ENCODE measurements at regions not wholly inside any gene's neighbourhood (a gene's known extent, or its start where the extent isn't known, plus 50 kb on each side); places are given as distances from the start of the nearest gene placed in this dataset.
A peak's percentile ranks its signal among the peaks of the same experiment; 100 is the strongest.

DNA sequence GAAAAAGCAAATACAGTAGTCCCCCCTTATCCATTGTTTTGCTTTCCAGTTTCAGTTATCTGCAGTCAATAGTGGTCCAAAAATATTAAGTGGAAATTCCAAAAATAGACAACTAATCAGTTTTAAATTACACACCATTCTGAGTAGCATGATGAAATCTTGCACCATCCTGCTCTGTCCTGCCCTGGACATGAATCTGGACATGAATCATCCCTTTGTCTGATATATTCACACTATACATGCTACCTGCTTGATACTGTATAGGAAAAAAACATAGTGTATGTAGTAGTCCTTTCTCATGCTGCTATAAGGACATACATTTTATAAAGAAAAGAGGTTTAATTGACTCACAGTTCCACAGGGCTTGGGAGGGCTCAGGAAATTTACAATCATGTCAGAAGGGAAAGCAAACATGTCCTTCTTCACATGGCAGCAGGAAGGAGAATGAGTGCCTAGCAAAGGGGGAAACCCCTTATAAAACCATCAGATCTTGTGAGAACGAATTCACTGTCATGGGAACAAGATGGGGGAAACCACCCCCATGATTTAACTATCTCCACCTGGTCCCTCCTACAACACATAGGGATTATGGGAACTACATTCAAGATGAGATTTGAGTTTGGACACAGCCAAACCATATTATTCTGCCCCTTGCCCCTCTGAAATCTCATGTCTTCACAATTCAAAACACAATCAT is 153.9 kb downstream of the ARRDC3 start:
- CTCF ChIA-PET: interaction anchor here (1.0 to 3.7 kb wide), 4 partner anchors 36 to 157 kb away, joined by 3 to 47 read pairs (median 4); partner anchors contain the start of gene ARRDC3

DNA sequence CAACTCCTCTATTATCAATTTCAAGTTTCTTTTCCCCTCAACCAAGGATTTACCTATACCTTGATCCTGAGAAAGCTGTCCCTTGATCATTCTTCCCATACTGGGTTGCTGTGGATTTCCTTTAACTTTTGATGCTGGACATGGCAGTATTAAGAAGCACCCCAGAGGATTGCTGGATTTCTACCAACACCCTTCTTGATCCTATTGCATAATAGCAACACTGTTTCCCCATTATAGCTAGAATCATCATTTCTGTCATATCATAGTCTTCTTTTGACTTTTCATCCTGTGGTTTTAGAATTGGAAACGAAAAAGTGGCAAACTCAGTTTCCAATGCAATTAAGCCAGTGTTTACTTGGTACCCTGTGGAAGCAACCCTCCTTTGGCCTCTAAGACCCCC is 154.9 kb downstream of the ARRDC3 start:
- peaks cover 0 to 6% (median 0%) of the 10 kb centered on the region in 5 experiments for H3K9me3 ChIP-seq (ENCODE audit: control extremely low read depth in 1 of 5, control insufficient read depth in 4 of 5, insufficient read depth in 2 of 5, low read depth in 1 of 5, low read length in 4 of 5)
- POLR2A ChIA-PET: no interaction called here
- WGBS (ENCODE audit: insufficient coverage): 88% methylated on average over 1 of the region's 1 CpG

More for the DNA sequence above, 153.9 kb downstream of the ARRDC3 start:
- POLR2A ChIA-PET: no interaction called here
- no peak overlapping the region for H3K27ac ChIP-seq (ENCODE audit: insufficient read depth in 1 of 2, low read depth in 1 of 2, low read length in 2 of 2, poor library complexity in 1 of 2, severe bottlenecking in 2 of 2)
- no peaks in the 10 kb centered on the region for H3K36me3 ChIP-seq (ENCODE audit: control insufficient read depth in 4 of 4, insufficient read depth in 4 of 4, low read length in 3 of 4)
- H3K4me3 ChIP-seq (ENCODE audit: control insufficient read depth in 1 of 7, extremely low read depth in 1 of 7, insufficient read depth in 4 of 7, low read depth in 2 of 7, low read length in 6 of 7): no peak overlapping the region
- no peak for DNase-seq
- H3K9me3 ChIP-seq (ENCODE audit: control extremely low read depth in 1 of 5, control insufficient read depth in 4 of 5, insufficient read depth in 2 of 5, low read depth in 1 of 5, low read length in 4 of 5): peaks cover 0 to 6% (median 0%) of the 10 kb centered on the region in 5 experiments
- WGBS (ENCODE audit: insufficient coverage): no CpG with 5 or more reads among the region's 1 CpG
- no peaks in the 10 kb centered on the region for H3K27me3 ChIP-seq (replicated peaks in 2 of 5; ENCODE audit: control insufficient read depth in 4 of 5, insufficient read depth in 5 of 5, low read length in 4 of 5)
- peaks cover 0 to 2% (median 0%) of the 10 kb centered on the region in 4 experiments for H3K4me1 ChIP-seq (ENCODE audit: control extremely low read depth in 1 of 4, control insufficient read depth in 4 of 4, insufficient read depth in 4 of 4, low read length in 3 of 4)

GRCh38 chr5:91225848-91226686 is 157.1 kb downstream of the ARRDC3 start:
- WGBS (ENCODE audit: insufficient coverage): 78% methylated on average over 7 of the region's 10 CpGs
- POLR2A ChIA-PET: no interaction called here
- H3K4me3 ChIP-seq (ENCODE audit: control insufficient read depth in 1 of 7, extremely low read depth in 1 of 7, insufficient read depth in 4 of 7, low read depth in 2 of 7, low read length in 6 of 7): no peak overlapping the region
- no peaks in the 10 kb centered on the region for H3K36me3 ChIP-seq (ENCODE audit: control insufficient read depth in 4 of 4, insufficient read depth in 4 of 4, low read length in 3 of 4)
- CTCF ChIA-PET: interaction anchor here (0.7 to 3.7 kb wide), 6 partner anchors 11 to 294 kb away, joined by 3 to 47 read pairs (median 4); partner anchors contain the start of gene ARRDC3
- peaks cover 0 to 2% (median 0%) of the 10 kb centered on the region in 4 experiments for H3K4me1 ChIP-seq (ENCODE audit: control extremely low read depth in 1 of 4, control insufficient read depth in 4 of 4, insufficient read depth in 4 of 4, low read length in 3 of 4)
- DNase-seq: peak; percentile 18 to 35 (median 31)
- peaks cover 0 to 6% (median 0%) of the 10 kb centered on the region in 5 experiments for H3K9me3 ChIP-seq (ENCODE audit: control extremely low read depth in 1 of 5, control insufficient read depth in 4 of 5, insufficient read depth in 2 of 5, low read depth in 1 of 5, low read length in 4 of 5)
- no peak overlapping the region for H3K27ac ChIP-seq (ENCODE audit: insufficient read depth in 1 of 2, low read depth in 1 of 2, low read length in 2 of 2, poor library complexity in 1 of 2, severe bottlenecking in 2 of 2)
- H3K27me3 ChIP-seq (replicated peaks in 2 of 5; ENCODE audit: control insufficient read depth in 4 of 5, insufficient read depth in 5 of 5, low read length in 4 of 5): no peaks in the 10 kb centered on the region

More for the DNA sequence above, 154.9 kb downstream of the ARRDC3 start:
- Histone ChIP-seq H3K4me3 (ENCODE audit: control insufficient read depth in 1 of 7, extremely low read depth in 1 of 7, insufficient read depth in 4 of 7, low read depth in 2 of 7, low read length in 6 of 7) (no peak overlapping the region), H3K4me1 (ENCODE audit: control extremely low read depth in 1 of 4, control insufficient read depth in 4 of 4, insufficient read depth in 4 of 4, low read length in 3 of 4) (peaks cover 0 to 2% (median 0%) of the 10 kb centered on the region in 4 experiments), H3K36me3 (ENCODE audit: control insufficient read depth in 4 of 4, insufficient read depth in 4 of 4, low read length in 3 of 4) (no peaks in the 10 kb centered on the region), H3K27me3 (replicated peaks in 2 of 5; ENCODE audit: control insufficient read depth in 4 of 5, insufficient read depth in 5 of 5, low read length in 4 of 5) (no peaks in the 10 kb centered on the region), H3K27ac (ENCODE audit: insufficient read depth in 1 of 2, low read depth in 1 of 2, low read length in 2 of 2, poor library complexity in 1 of 2, severe bottlenecking in 2 of 2) (no peak overlapping the region)
- no peak for DNase-seq
- CTCF ChIA-PET: interaction anchor here (1.0 to 3.7 kb wide), 5 partner anchors 14 to 296 kb away, joined by 3 to 47 read pairs (median 3); partner anchors contain the start of gene ARRDC3

GRCh38 chr5:91224969-91225368 is 158.1 kb downstream of the ARRDC3 start:
- Histone ChIP-seq H3K36me3 (ENCODE audit: control insufficient read depth in 4 of 4, insufficient read depth in 4 of 4, low read length in 3 of 4) (no peaks in the 10 kb centered on the region), H3K4me1 (ENCODE audit: control extremely low read depth in 1 of 4, control insufficient read depth in 4 of 4, insufficient read depth in 4 of 4, low read length in 3 of 4) (no peaks in the 10 kb centered on the region), H3K9me3 (ENCODE audit: control extremely low read depth in 1 of 5, control insufficient read depth in 4 of 5, insufficient read depth in 2 of 5, low read depth in 1 of 5, low read length in 4 of 5) (peaks cover 0 to 6% (median 0%) of the 10 kb centered on the region in 5 experiments), H3K27ac (ENCODE audit: insufficient read depth in 1 of 2, low read depth in 1 of 2, low read length in 2 of 2, poor library complexity in 1 of 2, severe bottlenecking in 2 of 2) (no peak overlapping the region), H3K4me3 (ENCODE audit: control insufficient read depth in 1 of 7, extremely low read depth in 1 of 7, insufficient read depth in 4 of 7, low read depth in 2 of 7, low read length in 6 of 7) (no peak overlapping the region), H3K27me3 (replicated peaks in 2 of 5; ENCODE audit: control insufficient read depth in 4 of 5, insufficient read depth in 5 of 5, low read length in 4 of 5) (no peaks in the 10 kb centered on the region)
- WGBS (ENCODE audit: insufficient coverage): no CpG with 5 or more reads among the region's 2 CpGs
- DNase-seq: no peak
- CTCF ChIA-PET: interaction anchor here (2.9 kb wide), 1 partner anchor 160 kb away, joined by 27 read pairs; no protein-coding TSS in a partner anchor
- POLR2A ChIA-PET: no interaction called here

GRCh38 chr5:91224456-91224855 is 158.7 kb downstream of the ARRDC3 start:
- WGBS (ENCODE audit: insufficient coverage): no CpG with 5 or more reads among the region's 1 CpG
- ChIA-PET POLR2A (no interaction called here), CTCF (interaction anchor here (2.9 kb wide), 1 partner anchor 161 kb away, joined by 27 read pairs; no protein-coding TSS in a partner anchor)
- Histone ChIP-seq H3K36me3 (ENCODE audit: control insufficient read depth in 4 of 4, insufficient read depth in 4 of 4, low read length in 3 of 4) (no peaks in the 10 kb centered on the region), H3K4me3 (ENCODE audit: control insufficient read depth in 1 of 7, extremely low read depth in 1 of 7, insufficient read depth in 4 of 7, low read depth in 2 of 7, low read length in 6 of 7) (no peak overlapping the region), H3K27ac (ENCODE audit: insufficient read depth in 1 of 2, low read depth in 1 of 2, low read length in 2 of 2, poor library complexity in 1 of 2, severe bottlenecking in 2 of 2) (no peak overlapping the region), H3K9me3 (ENCODE audit: control extremely low read depth in 1 of 5, control insufficient read depth in 4 of 5, insufficient read depth in 2 of 5, low read depth in 1 of 5, low read length in 4 of 5) (peaks cover 0 to 5% (median 0%) of the 10 kb centered on the region in 5 experiments), H3K4me1 (ENCODE audit: control extremely low read depth in 1 of 4, control insufficient read depth in 4 of 4, insufficient read depth in 4 of 4, low read length in 3 of 4) (no peaks in the 10 kb centered on the region), H3K27me3 (replicated peaks in 2 of 5; ENCODE audit: control insufficient read depth in 4 of 5, insufficient read depth in 5 of 5, low read length in 4 of 5) (no peaks in the 10 kb centered on the region)
- DNase-seq: no peak

DNA sequence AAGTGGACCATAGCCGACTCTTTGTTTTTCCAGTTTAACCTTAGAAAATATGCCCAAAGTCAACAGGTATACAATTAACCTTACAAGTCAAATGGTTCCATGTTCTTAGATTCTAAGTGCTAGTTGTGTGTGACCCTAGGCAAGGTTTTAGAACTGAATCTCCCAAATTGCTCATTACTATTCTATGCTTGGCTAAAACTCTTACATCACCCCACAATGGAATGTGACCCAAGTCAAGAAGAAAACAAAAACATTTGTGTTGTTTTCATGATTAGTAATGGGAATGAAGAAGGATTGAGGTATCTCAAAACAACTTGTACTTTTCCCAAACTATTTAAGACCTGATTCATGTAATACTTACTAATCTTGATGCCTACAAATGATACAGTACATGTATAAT is 159.2 kb downstream of the ARRDC3 start:
- Histone ChIP-seq H3K9me3 (ENCODE audit: control extremely low read depth in 1 of 5, control insufficient read depth in 4 of 5, insufficient read depth in 2 of 5, low read depth in 1 of 5, low read length in 4 of 5) (no peaks in the 10 kb centered on the region), H3K27me3 (replicated peaks in 2 of 5; ENCODE audit: control insufficient read depth in 4 of 5, insufficient read depth in 5 of 5, low read length in 4 of 5) (no peaks in the 10 kb centered on the region), H3K36me3 (ENCODE audit: control insufficient read depth in 4 of 4, insufficient read depth in 4 of 4, low read length in 3 of 4) (no peaks in the 10 kb centered on the region), H3K4me3 (ENCODE audit: control insufficient read depth in 1 of 7, extremely low read depth in 1 of 7, insufficient read depth in 4 of 7, low read depth in 2 of 7, low read length in 6 of 7) (no peak overlapping the region), H3K4me1 (ENCODE audit: control extremely low read depth in 1 of 4, control insufficient read depth in 4 of 4, insufficient read depth in 4 of 4, low read length in 3 of 4) (no peaks in the 10 kb centered on the region), H3K27ac (ENCODE audit: insufficient read depth in 1 of 2, low read depth in 1 of 2, low read length in 2 of 2, poor library complexity in 1 of 2, severe bottlenecking in 2 of 2) (no peak overlapping the region)
- no peak for DNase-seq
- POLR2A ChIA-PET: interaction anchor here (0.6 to 0.7 kb wide), 2 partner anchors 11 to 87 kb away, joined by 3 read pairs; no protein-coding TSS in a partner anchor
- WGBS (ENCODE audit: insufficient coverage): no CpG with 5 or more reads among the region's 1 CpG
- CTCF ChIA-PET: interaction anchor here (0.6 to 2.9 kb wide), 2 partner anchors 161 to 358 kb away, joined by 4 to 27 read pairs; no protein-coding TSS in a partner anchor

All from common myeloid progenitor, CD34-positive (primary cell).